ENCODE measurements at regions not wholly inside any gene's neighbourhood (a gene's known extent, or its start where the extent isn't known, plus 50 kb on each side); places are given as distances from the start of the nearest gene placed in this dataset.
"Not testable (repeated sequence)": the region's sequence is repeated elsewhere in the genome, so short reads cannot be mapped to it uniquely, and the experiment has no call there.

- not testable (repeated sequence) for TF ChIP-seq CTCF (IDR thresholded peaks at IDR 0.05; ENCODE audit: insufficient read depth, low read length); POLR2AphosphoS5 (IDR thresholded peaks at IDR 0.05; ENCODE audit: low read depth); GABPA (IDR thresholded peaks at IDR 0.05; ENCODE audit: low read depth); REST (IDR thresholded peaks at IDR 0.05; ENCODE audit: insufficient replicate concordance, low read depth)
These were observed 58.6 kb upstream of the CSNK1E start for GRCh38 chr22:38375784-38376183.
